ENCODE measurements at regions not wholly inside any gene's neighbourhood (a gene's known extent, or its start where the extent isn't known, plus 50 kb on each side); places are given as distances from the start of the nearest gene placed in this dataset.

GRCh38 chr2:194730266-194730665, 926.8 kb upstream of the SLC39A10 start:
- 74 to 87% (median 79%) methylated on average over 1 of the region's 1 CpG for WGBS, 5 donors

GRCh38 chr2:194725169-194725568, 931.9 kb upstream of the SLC39A10 start:
- TF ChIP-seq EP300 (IDR thresholded peaks at IDR 0.05) = no peak
- TF ChIP-seq CTCF (IDR thresholded peaks at IDR 0.05) = no peak
- no peak for TF ChIP-seq POLR2A (IDR thresholded peaks at IDR 0.05)
- no peak for TF ChIP-seq POLR2AphosphoS5 (IDR thresholded peaks at IDR 0.05)
- 77 to 90% (median 79%) methylated on average over 1 of the region's 1 CpG for WGBS, 5 donors

More at GRCh38 chr2:194730266-194730665, 926.8 kb upstream of the SLC39A10 start:
- Histone ChIP-seq H3K36me3 (no peaks in the 10 kb centered on the region), H3K9me3 (peaks cover 0 to 13% (median 6%) of the 10 kb centered on the region in 4 donors), H3K4me1 (no peaks in the 10 kb centered on the region), H3K27ac (no peak overlapping the region), H3K4me3 (no peak overlapping the region), H3K27me3 (no peaks in the 10 kb centered on the region)
- intact Hi-C loops (cut with DNase I; ENCODE audit: low total_unique reads) = no loop called here
- DNase-seq = no peak
- TF ChIP-seq POLR2A (IDR thresholded peaks at IDR 0.05) (no peak), CTCF (IDR thresholded peaks at IDR 0.05) (no peak), POLR2AphosphoS5 (IDR thresholded peaks at IDR 0.05) (no peak), EP300 (IDR thresholded peaks at IDR 0.05) (no peak)

GRCh38 chr2:194723446-194723845, 933.6 kb upstream of the SLC39A10 start:
- Histone ChIP-seq H3K27ac (no peak overlapping the region), H3K4me1 (no peaks in the 10 kb centered on the region), H3K9me3 (no peaks in the 10 kb centered on the region), H3K27me3 (no peaks in the 10 kb centered on the region), H3K36me3 (no peaks in the 10 kb centered on the region), H3K4me3 (no peak overlapping the region)
- intact Hi-C loops (cut with DNase I; ENCODE audit: low total_unique reads) = no loop called here
- no peak for TF ChIP-seq EP300 (IDR thresholded peaks at IDR 0.05)
- TF ChIP-seq POLR2AphosphoS5 (IDR thresholded peaks at IDR 0.05) = no peak
- TF ChIP-seq CTCF (IDR thresholded peaks at IDR 0.05) = no peak
- no peak for TF ChIP-seq POLR2A (IDR thresholded peaks at IDR 0.05)
- no peak for DNase-seq
- WGBS, 5 donors = 69 to 81% (median 70%) methylated on average over 2 of the region's 2 CpGs

More at GRCh38 chr2:194725169-194725568, 931.9 kb upstream of the SLC39A10 start:
- Histone ChIP-seq H3K4me3 (no peak overlapping the region), H3K9me3 (no peaks in the 10 kb centered on the region), H3K27me3 (no peaks in the 10 kb centered on the region), H3K27ac (no peak overlapping the region), H3K36me3 (no peaks in the 10 kb centered on the region), H3K4me1 (no peaks in the 10 kb centered on the region)
- intact Hi-C loops (cut with DNase I; ENCODE audit: low total_unique reads) = no loop called here
- DNase-seq = no peak

GRCh38 chr2:194721227-194721626, 935.8 kb upstream of the SLC39A10 start:
- no peak for DNase-seq
- Histone ChIP-seq H3K27ac (no peak overlapping the region), H3K9me3 (no peaks in the 10 kb centered on the region), H3K27me3 (no peaks in the 10 kb centered on the region), H3K4me3 (no peak overlapping the region), H3K4me1 (no peaks in the 10 kb centered on the region), H3K36me3 (no peaks in the 10 kb centered on the region)
- WGBS, 5 donors = 66 to 80% (median 72%) methylated on average over 3 of the region's 3 CpGs
- TF ChIP-seq POLR2A (IDR thresholded peaks at IDR 0.05) (no peak), POLR2AphosphoS5 (IDR thresholded peaks at IDR 0.05) (no peak), CTCF (IDR thresholded peaks at IDR 0.05) (no peak), EP300 (IDR thresholded peaks at IDR 0.05) (no peak)
- intact Hi-C loops (cut with DNase I; ENCODE audit: low total_unique reads) = no loop called here

All from stomach (tissue), 8 donors.